ENCODE measurements at regions not wholly inside any gene's neighbourhood (a gene's known extent, or its start where the extent isn't known, plus 50 kb on each side); places are given as distances from the start of the nearest gene placed in this dataset.

DNA sequence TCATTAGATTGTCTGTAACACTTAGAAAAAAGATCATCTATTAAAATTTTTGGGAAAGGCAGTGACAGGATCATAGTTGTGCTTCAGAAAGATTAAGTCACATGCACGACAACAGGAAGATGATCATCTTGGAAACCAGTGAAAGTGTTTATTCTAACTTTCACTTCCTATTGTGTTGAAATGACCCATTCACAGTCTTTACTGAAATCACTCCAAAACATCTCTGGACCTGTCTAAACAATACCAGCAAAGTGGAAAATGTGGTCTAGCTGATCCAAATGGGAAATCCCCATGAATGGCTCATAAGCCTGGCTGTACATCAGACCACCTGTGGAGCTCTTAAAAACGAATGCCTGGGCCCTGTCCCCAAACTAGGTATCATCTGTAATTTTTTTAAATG is 111.1 kb upstream of the ETV3 start:
- no peak for TF ChIP-seq SIN3A (IDR thresholded peaks at IDR 0.05; ENCODE audit: borderline replicate concordance, low read depth, low read length)
- TF ChIP-seq POLR2AphosphoS5 (IDR thresholded peaks at IDR 0.05; ENCODE audit: low read depth, low read length): no peak
- no peak for TF ChIP-seq EZH2phosphoT487 (IDR thresholded peaks at IDR 0.05; ENCODE audit: borderline replicate concordance, low read depth)
- TF ChIP-seq, protein P1, sequence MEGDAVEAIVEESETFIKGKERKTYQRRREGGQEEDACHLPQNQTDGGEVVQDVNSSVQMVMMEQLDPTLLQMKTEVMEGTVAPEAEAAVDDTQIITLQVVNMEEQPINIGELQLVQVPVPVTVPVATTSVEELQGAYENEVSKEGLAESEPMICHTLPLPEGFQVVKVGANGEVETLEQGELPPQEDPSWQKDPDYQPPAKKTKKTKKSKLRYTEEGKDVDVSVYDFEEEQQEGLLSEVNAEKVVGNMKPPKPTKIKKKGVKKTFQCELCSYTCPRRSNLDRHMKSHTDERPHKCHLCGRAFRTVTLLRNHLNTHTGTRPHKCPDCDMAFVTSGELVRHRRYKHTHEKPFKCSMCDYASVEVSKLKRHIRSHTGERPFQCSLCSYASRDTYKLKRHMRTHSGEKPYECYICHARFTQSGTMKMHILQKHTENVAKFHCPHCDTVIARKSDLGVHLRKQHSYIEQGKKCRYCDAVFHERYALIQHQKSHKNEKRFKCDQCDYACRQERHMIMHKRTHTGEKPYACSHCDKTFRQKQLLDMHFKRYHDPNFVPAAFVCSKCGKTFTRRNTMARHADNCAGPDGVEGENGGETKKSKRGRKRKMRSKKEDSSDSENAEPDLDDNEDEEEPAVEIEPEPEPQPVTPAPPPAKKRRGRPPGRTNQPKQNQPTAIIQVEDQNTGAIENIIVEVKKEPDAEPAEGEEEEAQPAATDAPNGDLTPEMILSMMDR (IDR thresholded peaks at IDR 0.05): no peak
- no peak for TF ChIP-seq FOXJ3 (CRISPR knock-in tag; IDR thresholded peaks at IDR 0.05)
- TF ChIP-seq YY1 (IDR thresholded peaks at IDR 0.05; ENCODE audit: low read depth): no peak
- TF ChIP-seq, protein P2, sequence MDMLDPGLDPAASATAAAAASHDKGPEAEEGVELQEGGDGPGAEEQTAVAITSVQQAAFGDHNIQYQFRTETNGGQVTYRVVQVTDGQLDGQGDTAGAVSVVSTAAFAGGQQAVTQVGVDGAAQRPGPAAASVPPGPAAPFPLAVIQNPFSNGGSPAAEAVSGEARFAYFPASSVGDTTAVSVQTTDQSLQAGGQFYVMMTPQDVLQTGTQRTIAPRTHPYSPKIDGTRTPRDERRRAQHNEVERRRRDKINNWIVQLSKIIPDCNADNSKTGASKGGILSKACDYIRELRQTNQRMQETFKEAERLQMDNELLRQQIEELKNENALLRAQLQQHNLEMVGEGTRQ (IDR thresholded peaks at IDR 0.05; ENCODE audit: borderline replicate concordance, low read depth, low read length): no peak
- TF ChIP-seq, protein P3, sequence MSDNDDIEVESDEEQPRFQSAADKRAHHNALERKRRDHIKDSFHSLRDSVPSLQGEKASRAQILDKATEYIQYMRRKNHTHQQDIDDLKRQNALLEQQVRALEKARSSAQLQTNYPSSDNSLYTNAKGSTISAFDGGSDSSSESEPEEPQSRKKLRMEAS (IDR thresholded peaks at IDR 0.05; ENCODE audit: low read depth): no peak

Measured in SK-N-SH (cell line).